ENCODE measurements at regions not wholly inside any gene's neighbourhood (a gene's known extent, or its start where the extent isn't known, plus 50 kb on each side); places are given as distances from the start of the nearest gene placed in this dataset.
"Not testable (repeated sequence)": the region's sequence is repeated elsewhere in the genome, so short reads cannot be mapped to it uniquely, and the experiment has no call there.

DNA sequence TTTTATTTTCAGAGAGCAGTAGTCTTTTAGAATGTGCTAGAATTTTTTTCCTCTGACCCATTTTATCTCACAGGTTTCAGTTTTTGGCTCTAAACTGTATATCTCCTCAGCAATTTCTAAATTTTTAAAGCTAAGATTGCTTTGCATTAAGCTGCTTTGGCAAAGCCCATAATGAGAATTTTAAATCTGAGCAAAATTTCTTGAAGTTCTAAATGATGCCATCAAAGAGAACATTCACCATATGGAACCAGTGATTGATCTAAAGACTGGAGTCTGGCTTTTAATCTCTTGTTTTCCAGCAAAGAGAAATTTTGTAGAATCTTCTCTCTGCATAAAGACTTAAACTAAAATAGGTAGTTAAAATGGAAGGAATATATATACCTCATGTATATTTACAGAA lies 313.6 kb downstream of the TBC1D32 start:
- DNase-seq = no peak

DNA sequence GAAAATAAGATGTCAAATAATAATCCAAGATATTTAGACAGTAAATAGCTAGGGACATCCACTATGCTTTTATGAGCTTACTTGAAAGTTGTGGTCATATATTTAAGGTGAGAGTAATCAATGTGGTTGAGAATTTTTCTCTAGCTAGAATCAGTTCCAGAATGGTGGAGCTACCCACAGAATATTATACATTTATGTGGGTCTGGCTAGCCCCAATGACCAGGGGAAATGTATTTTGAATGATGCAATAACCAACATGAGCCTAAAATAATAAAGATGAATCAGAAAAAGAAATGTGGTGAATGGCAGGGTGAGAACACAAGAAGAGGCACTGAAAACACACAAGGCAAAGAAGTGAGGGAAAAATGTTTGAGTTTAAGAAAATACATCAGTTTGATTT lies 325.7 kb downstream of the TBC1D32 start:
- no peak for DNase-seq

DNA sequence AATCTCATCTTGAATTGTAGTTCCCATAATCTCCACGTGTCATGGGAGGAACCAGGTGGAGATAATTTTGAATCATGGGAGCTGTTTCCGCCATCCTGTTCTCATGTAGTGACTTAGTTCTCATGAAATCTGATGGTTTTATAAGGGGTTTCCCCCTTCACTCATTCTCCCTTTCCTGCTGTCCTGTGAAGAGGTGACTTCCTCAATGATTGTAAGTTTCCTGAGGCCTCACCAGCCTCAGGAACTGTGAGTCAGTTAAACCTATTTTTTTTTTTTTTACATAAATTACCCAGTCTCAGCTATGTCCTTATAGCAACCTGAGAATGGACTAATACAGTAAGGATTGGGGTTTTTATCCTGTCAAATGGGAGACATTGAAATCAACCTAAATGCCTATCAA lies 328.3 kb downstream of the TBC1D32 start:
- DNase-seq = no peak

DNA sequence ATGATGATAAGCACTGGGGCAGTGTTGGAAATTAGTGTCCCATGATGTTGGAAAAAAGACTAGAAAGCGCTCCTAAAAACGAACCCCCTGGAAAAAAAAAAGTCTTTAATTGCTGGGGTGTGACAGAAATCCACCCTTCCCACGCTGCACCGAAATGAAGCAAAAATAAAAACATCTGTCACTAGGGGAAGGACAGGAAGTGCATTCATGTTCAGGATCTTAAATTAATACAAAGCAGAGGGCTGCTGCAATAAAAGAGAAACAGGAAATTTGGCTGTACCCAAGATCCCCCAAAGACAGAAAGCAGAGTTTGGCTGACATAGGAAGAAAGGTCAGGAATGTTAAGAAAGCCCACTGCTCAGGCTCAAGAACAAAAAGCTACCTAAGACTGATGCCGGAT lies 333.9 kb downstream of the TBC1D32 start:
- DNase-seq = no peak

DNA sequence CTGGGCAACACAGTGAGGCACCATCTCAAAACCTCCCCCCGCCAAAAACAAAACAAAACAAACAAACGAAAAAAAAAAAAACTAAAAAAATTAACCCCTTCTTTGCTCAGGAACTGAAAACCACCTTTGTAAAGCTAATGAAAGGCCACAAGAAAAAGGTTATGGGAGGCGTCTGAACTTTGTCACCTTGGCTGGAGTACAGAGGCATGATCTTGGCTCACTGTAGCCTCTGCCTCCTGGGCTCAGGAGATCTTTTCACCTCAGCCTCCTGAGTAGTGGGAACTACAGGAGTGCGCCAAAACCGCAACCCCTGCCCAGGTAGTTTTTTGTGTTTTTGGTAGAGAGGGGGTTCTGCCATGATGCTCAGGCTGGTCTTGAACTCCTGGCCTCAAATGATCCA lies 337.9 kb downstream of the TBC1D32 start:
- DNase-seq = no peak

DNA sequence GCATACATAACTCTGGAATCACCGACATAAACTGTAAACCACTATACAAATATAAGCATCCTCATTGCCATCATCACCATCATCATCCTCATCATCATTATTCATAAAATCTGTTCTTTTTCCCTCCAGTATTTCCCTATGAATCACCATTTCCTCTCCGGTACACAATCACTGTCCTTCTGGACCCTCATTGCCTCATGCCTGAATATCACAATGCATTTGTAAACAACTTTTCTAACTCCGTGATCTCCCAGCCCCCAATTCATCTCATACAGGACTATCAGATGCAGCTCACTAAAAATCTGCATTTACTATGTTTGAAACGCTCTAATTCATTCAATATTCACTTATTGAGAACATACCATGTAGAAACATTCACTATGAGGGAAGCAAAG lies 339.7 kb downstream of the TBC1D32 start:
- DNase-seq = no peak

DNA sequence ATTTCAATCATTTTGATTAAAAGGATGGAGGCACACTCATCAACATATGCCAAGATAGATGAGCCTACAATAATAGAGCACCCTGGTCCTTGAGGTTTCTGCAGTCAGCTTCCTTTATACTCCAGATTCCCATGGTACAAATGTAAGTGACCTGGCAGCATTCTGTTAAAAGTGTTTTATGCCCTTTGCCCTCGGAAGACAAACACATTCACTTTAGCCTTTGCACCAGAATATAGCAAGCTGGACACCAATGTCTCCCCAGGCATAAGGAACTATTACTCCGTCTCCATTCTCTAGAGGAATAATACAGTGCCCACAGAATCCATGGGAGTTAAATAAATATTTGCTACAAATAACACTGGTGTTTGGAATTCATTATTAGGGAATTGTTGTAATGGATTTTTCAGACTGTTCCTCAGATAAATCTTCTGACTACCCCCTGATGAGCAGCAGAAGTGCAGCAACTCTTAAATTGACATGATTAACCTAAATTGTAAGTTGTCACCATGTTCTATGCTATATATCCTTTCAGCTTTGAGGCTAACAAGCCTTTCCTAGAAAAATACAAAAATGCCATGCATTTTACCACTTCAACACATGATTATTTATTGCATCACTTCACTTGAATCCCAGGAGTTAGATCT lies 340.2 kb downstream of the TBC1D32 start:
- no peak for DNase-seq

DNA sequence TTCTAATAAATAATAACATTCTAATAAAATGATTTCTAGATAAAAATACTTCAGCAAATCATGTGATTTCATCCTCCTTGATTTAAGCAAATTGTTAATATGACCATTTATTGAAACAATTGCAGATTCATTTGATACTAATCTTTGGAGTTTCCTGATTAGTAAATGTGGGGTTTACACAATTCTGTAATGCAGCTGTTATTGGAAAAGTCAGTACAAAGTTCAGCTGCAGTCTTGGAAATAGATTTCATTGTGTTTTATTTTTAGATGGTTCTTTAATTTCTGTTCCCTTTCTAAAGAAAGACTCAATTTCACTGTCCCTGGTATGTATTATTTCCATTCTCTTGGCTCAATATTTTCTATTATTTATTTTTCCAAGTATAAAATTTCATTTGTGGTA lies 342.0 kb downstream of the TBC1D32 start:
- DNase-seq = no peak

DNA sequence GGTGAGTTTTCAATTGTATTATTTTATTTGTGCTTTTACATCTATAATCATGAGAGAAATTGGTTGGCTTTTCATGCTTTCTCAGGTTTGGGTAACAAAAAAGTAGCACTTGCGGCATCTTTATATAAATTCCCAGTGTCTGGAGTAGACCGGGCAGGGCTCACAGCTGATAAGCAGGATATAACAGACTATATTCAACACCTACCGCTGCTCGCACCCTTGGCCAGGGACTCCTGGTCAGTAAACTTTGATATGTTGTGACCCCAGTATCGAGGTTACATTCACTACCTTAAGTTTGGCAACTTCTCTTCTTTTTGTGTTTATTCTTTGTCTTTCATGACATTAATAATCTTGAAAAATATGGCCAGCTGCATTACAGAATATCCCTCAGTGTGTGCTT lies 343.4 kb downstream of the TBC1D32 start:
- no peak for DNase-seq

DNA sequence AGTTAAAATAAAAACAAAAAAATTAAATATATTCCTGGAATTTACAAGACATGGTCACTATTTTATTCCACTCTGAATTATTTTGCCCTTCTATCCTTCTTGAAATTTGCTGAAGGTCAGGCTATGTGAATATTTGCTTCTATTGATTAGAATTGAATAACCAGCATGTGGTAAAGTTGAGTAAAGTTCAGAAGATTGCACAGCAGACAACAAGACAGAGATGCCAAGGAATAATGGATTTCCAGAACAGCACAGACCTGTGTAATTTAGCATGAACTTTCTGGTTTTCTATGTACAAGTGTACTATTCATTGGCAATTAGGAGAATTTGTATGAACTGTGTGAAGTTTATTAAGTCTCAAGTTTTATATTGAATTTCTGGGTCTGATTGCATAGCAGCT lies 352.4 kb downstream of the TBC1D32 start:
- no peak for DNase-seq

DNA sequence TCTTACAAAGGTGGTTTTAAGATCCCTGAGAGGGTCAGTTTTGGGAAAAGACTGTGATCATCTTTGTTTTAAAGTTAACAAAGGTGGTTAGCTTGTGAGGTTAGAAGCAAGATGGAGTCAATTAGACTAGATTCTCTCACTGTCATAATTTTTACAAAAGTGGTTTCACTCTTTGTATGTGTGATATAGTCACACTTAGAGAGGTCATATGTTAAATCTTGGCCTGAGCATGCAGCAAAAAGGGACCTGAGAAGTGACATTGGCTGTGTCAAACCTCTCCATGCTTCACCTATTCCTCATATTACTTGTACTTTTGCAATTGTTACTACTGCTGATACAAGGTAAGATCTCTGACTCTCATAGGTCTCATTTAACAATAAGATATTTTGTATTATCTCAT lies 368.0 kb downstream of the TBC1D32 start:
- DNase-seq = no peak

DNA sequence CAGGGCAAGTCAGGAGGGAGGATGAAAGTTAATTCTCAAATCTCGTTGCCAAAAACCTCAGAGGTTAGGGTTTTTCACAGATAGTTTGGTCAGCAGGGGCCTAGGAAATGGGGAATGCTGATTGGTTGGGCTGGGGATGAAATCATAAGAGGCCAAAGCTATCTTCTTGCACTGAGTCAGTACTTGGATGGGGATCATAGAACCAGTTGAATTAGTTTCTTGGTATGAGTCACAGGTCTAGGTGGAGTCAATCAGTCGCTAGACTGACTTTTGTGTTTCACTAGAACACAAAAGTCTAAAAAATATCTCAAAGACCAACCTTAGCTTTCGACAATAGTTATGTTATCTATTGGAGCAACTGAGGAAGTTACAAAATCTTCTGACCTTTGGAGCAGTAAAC lies 368.5 kb downstream of the TBC1D32 start:
- DNase-seq = no peak

DNA sequence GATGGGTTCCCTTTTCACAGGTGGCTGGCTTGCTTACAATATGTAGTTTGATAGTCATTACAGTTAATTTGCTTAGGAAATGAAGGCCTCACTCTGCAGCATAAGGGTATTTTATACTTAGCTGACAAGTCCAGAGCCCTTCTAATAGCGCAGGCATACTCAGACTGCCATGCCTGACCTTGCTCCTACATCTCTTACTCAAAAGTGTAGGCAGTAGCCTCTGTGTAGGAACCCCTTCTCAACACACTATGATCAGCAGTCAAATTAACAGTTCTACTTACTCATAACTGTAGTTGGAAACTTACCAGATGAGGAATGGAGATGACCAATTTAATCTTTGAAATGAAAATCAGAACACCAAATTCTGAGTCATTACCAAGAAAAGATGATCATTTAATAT lies 373.5 kb downstream of the TBC1D32 start:
- DNase-seq = no peak

DNA sequence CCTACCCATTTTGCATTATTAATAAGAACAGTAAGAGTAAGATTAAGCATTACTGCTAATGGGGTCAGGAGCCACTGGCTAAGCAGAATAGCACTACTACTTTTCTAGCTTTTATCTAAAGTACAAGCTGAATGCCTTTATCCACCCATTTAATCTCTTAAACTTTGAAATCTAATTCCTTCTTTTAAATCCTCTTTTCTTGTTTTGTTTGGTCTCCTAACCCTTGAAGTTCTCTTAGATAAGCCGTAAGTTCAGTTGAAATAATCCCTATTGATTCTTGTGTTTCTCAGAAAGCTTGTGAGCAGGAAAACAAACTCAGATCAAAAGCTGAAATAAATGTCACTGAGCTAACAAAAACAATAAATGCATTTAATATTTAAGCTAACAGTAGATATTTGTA lies 380.2 kb downstream of the TBC1D32 start:
- no peak for DNase-seq

DNA sequence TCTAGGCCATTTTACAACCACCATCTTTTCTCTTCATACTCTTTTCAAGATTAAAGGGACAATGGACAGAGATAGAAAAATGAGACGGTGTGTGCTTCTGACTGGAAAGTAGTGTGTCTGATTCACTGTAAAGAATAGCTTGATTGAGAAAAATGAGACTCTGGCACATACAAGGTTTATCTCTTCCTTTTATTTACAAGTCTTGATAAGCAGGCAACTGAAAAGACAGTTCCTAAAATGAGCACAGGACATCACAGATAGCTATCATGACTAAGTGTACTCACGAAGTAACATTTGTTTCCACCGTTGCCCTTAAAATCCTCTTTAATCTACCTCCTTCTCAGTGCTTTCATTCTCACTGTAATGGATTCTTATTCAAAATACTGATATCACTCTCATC lies 383.0 kb downstream of the TBC1D32 start:
- DNase-seq = no peak

DNA sequence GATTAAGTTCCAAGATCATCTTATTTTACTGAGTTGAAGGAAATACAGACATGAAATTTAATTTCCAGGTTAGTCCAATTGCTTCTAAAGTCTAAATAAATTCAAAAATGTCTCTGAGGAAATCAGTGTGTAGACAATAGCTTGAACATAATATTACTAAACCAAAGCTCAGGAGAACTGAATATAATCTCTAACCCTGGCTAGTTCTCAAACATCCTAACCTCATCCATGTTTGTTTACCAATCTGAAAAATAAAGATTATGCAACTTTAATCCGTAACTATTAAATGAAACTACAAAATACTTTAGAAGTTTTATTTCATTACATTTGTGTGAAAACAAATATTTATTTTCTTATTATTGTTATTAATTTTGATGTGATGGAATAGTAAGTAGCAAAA lies 387.2 kb downstream of the TBC1D32 start:
- DNase-seq = no peak

DNA sequence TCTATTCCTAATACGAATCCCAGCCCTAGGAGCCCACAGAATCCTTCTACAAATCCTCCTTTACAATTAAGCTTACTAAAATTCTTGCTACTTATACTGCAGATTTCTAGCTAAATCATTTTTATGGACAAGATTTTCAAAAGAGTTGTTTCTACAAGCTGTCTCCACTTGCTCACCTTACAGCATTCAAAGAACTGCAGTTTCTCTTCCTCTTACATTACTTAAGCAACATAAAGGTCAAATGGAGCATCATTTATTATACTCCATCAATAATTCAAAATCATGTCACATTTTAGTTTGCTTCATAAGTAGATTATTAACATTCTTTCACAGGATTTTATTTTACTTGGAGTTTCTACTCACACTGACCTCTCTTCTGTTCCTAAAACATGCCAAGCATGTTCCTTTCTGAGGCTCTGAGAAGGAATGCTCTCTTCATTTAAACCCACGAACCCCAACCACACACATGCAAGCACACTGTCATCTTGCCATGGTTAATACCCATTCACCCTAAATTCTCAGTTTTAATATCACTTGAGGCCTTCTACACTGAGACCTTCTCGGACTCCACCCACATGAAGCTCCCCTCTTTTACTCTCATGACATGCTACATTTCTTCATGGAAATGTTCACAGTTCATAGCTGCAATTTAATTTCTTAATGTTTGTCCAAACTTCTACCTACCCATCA lies 388.2 kb downstream of the TBC1D32 start:
- DNase-seq = no peak

DNA sequence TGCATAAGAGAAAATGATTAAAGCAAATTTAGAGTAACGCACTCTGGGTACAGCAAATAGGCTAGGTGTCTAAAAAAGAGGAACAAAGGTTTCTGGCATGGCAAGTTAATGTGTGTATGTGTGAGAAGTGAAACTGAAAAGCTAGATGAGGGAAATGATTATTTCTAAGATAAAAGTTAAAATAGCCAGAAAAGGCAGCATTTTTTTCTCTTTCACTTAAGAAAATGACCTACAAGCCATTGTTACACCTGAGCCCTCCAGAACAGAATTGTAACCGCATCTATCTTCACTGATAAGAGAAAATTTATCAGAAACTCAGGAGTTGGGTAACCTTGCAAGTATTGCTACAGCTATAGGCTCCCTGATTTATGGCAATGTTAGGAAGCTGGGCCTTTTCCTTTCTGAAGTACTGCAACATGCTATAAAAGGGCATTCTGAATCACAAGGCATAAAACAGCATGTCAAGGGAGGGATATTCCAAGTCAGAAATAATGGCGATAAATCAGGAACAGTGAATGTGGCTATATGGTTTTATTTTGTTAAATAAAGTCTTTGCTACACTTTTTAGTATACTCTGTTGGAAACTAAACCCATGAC lies 395.3 kb downstream of the TBC1D32 start:
- DNase-seq = no peak

DNA sequence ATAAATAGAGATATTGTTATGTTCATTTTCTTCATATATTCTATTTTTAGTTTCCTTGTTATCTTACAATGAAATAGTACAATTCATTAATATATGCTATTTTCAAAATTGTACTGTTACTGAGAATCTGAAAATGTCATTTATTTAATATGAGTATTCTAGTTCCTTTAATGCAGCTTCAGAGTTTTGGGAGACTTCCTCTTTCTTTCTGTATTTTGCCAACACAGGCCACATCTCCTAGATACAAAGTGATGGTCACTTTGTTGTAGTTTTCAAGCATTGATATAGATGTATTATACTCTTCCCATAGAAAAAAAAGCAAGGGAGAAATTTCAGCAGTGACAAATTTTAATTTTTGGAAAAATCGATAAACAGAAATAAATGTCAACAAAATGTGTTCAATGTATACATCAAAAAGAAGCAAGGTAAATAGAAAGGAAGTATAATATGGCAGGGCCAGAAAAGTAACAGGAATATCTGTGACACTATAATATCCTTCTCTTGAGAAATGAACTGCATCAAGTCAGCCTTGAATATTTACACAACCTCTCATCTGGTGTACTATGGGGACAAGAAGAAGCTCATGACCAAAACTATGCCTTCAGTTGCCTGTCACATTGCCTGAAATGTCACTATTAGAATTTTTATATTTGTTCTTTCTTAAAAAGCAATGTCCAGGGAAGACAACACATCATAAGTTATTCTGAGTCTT lies 396.0 kb downstream of the TBC1D32 start:
- DNase-seq = no peak

DNA sequence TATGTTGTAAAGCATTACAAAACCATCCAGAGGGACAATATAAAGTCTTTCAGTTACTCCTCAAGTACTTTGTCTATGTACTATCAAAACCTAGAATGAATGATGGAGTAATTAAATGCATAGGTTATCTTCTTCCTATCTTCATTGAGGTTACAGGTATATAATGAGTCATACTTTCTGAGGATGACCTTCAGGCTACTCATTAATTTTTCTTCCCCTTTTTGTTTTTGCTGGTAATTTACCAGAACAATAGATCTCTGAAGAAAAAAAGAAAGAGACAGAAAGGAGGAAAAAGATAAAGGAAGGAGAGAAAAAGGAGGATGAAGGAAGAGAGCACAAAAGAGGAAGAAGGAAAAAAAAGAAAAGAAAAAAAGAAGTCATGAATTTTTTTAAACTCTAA lies 398.4 kb downstream of the TBC1D32 start:
- no peak for DNase-seq

DNA sequence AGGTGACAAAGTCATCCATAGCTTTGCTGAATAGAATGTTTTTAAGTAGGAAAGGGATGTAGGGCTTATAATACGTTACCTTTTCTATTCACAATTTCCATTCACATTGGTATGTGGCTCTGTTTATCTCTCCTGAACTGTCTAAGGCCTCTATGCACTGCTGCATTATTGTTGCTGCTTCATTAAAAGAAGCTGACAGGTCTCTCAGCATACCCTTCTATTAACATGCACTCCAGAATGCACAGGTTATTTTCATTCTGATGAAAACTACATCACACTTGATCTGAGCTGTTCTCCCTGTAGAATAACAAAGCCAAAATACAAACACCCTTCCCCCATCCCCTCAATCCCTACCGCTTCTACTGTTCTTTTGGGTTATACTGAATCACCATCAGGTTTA lies 399.3 kb downstream of the TBC1D32 start:
- DNase-seq = no peak

DNA sequence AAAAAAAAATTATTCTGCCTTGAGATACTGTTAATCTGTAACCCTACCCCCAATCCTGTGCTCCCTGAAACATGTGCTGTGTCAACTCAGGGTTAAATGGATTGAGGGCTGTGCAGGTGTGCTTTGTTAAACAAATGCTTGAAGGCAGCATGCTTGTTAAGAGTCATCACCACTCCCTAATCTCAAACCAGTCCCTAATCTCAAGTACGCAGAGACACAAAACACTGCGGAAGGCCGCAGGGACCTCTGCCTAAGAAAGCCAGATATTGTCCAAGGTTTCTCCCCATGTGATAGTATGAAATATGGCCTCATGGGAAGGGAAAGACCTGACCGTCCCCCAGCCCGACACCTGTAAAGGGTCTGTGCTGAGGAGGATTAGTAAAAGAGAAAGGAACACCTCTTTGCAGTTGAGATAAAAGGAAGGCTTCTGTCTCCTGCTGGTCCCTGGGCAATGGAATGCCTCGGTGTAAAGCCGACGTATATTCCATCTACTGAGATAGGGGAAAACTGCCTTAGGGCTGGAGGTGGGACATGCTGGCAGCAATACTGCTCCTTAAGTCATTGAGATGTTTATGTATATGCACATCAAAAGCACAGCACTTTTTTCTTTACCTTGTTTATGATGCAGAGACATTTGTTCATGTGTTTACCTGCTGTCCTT lies 402.6 kb downstream of the TBC1D32 start:
- not testable (repeated sequence) for DNase-seq

DNA sequence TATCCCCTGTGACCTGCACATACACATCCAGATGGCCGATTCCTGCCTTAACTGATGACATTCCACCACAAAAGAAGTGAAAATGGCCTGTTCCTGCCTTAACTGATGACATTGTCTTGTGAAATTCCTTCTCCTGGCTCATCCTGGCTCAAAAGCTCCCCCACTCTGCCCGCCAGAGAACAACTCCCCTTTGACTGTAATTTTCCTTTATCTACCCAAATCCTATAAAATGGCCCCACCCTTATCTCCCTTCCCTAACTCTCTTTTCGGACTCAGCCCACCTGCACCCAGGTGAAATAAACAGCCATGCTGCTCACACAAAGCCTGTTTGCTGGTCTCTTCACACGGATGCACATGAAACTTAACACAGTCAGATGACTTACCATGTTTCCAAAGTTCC lies 403.8 kb downstream of the TBC1D32 start:
- not testable (repeated sequence) for DNase-seq

DNA sequence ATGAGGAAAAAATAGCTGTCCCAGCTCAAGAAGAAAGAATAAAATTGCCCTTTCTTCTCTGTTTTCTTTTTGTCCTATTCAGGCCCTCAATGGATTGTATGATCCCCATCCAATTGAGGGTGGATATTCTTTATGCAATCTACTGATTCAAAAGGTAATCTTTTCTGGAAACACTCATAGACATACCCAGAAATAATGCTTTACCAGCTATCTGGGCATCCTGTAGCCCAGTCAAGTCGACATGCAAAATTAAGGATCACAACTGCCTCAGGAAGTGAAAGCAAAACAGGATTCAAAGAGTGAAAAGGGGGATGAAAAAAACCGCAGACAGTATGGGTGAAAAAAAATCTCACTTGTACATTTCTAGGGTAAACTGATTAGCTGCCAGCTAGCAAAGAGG lies 410.1 kb downstream of the TBC1D32 start:
- no peak for DNase-seq

Measured in NCI-H2107 (cell line).